Loucy (cell line): ENCODE measurements at regions not wholly inside any gene's neighbourhood (a gene's known extent, or its start where the extent isn't known, plus 50 kb on each side); places are given as distances from the start of the nearest gene placed in this dataset.

Experiments used
- H2AFZ ChIP-seq: fragments of 200-600 bp; sonication (generic); 2 replicates; pipeline ENCODE4 v1.6.0; 2016; ENCODE audit warnings: antibody characterized with exemption, mild to moderate bottlenecking, low read length, moderate library complexity
- H3F3A ChIP-seq: fragments of 200-600 bp; 2 replicates; pipeline ENCODE4 v1.6.0; 2016; ENCODE audit warnings: antibody characterized with exemption, low read depth, mild to moderate bottlenecking
- H3K27me3 ChIP-seq: fragments of 200-600 bp; sonication (generic); 2 replicates; pipeline ENCODE4 v1.6.1; 2014; ENCODE audit warnings: low read length, mild to moderate bottlenecking; ENCODE audit not compliant: insufficient read depth, poor library complexity, severe bottlenecking
- H3K36me3 ChIP-seq: fragments of 200-600 bp; sonication (generic); 2 replicates; pipeline ENCODE4 v1.6.1; 2016; ENCODE audit warnings: low read length; ENCODE audit not compliant: insufficient read depth
- H3K4me1 ChIP-seq: fragments of 200-600 bp; sonication (generic); 2 replicates; pipeline ENCODE4 v1.5.1; 2014; ENCODE audit warnings: low read length, mild to moderate bottlenecking; ENCODE audit not compliant: insufficient read depth, poor library complexity, severe bottlenecking
- H3K4me2 ChIP-seq: fragments of 200-600 bp; sonication (generic); 2 replicates; pipeline ENCODE4 v1.6.0; 2014; ENCODE audit warnings: antibody characterized with exemption, low read length, low read depth, mild to moderate bottlenecking; ENCODE audit not compliant: poor library complexity, severe bottlenecking
- H3K4me3 ChIP-seq: fragments of 200-600 bp; sonication (generic); 2 replicates; pipeline ENCODE4 v1.5.1; 2014; ENCODE audit warnings: low read length, mild to moderate bottlenecking, mixed read lengths; ENCODE audit not compliant: poor library complexity, severe bottlenecking
- H3K79me2 ChIP-seq: fragments of 200-600 bp; sonication (generic); 2 replicates; pipeline ENCODE4 v1.6.1; 2014; ENCODE audit warnings: low read length; ENCODE audit not compliant: insufficient read depth
- H3K9ac ChIP-seq: fragments of 200-600 bp; sonication (generic); 2 replicates; pipeline ENCODE4 v1.6.0; 2014; ENCODE audit warnings: mild to moderate bottlenecking, low read depth, low read length, moderate library complexity; ENCODE audit not compliant: poor library complexity, severe bottlenecking
- H3K9me2 ChIP-seq: fragments of 200-600 bp; sonication (generic); replicated peaks from 2 replicates; pipeline ENCODE4 v1.6.1; 2016; ENCODE audit warnings: low read depth, low read length, mixed read lengths
- H3K9me3 ChIP-seq: fragments of 200-600 bp; sonication (generic); 2 replicates; pipeline ENCODE4 v1.6.1; 2014; ENCODE audit warnings: mild to moderate bottlenecking, antibody characterized with exemption, low read length, low read depth; ENCODE audit not compliant: insufficient read depth
- H4K20me1 ChIP-seq: fragments of 200-600 bp; sonication (generic); 2 replicates; pipeline ENCODE4 v1.6.0; 2014; ENCODE audit warnings: antibody characterized with exemption, low read length, mild to moderate bottlenecking; ENCODE audit not compliant: insufficient read depth, poor library complexity, severe bottlenecking
- EZH2phosphoT487 ChIP-seq: fragments of 200-600 bp; IDR thresholded peaks from 2 replicates; pipeline ENCODE4 v1.6.1; 2018; ENCODE audit warnings: antibody characterized with exemption, mild to moderate bottlenecking, moderate library complexity, borderline replicate concordance
- TF ChIP-seq, protein P1 (sequence below): fragments of 200-600 bp; sonication (generic); conservative IDR thresholded peaks from 2 replicates; pipeline ENCODE4 v1.5.1; 2014; ENCODE audit warnings: mild to moderate bottlenecking, antibody characterized with exemption, low read length

DNA sequence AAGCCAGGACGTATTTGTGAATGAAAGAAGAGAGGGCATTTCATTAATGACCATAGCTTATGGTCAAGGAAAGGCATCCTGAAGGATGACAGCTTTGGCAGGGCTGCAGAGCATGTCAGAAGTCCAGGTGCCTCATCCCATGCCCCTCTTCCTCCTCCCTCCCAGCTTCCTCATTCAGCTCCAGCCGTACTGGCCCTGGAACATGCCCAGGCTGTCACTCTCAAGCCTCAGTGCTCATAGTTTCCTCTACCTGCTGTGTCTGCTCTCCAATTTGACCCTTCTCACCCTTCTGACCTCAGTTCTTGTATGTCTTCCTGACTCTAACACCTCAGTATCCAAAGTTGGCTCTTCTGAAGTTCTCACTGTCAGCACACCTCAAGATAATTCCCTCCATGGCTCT is 695.8 kb upstream of the HS6ST1 start:
- no peaks in the 10 kb centered on the region for H3K9me3 ChIP-seq
- no peak overlapping the region for H3K4me3 ChIP-seq
- no peaks in the 10 kb centered on the region for H3K27me3 ChIP-seq
- H4K20me1 ChIP-seq = no peaks in the 10 kb centered on the region
- H3K4me2 ChIP-seq = no peak overlapping the region
- H3K36me3 ChIP-seq = no peaks in the 10 kb centered on the region
- no peaks in the 10 kb centered on the region for H3F3A ChIP-seq
- H3K9ac ChIP-seq = no peak overlapping the region
- no peak overlapping the region for H2AFZ ChIP-seq
- TF ChIP-seq EZH2phosphoT487 = no peak
- TF ChIP-seq, protein P1, sequence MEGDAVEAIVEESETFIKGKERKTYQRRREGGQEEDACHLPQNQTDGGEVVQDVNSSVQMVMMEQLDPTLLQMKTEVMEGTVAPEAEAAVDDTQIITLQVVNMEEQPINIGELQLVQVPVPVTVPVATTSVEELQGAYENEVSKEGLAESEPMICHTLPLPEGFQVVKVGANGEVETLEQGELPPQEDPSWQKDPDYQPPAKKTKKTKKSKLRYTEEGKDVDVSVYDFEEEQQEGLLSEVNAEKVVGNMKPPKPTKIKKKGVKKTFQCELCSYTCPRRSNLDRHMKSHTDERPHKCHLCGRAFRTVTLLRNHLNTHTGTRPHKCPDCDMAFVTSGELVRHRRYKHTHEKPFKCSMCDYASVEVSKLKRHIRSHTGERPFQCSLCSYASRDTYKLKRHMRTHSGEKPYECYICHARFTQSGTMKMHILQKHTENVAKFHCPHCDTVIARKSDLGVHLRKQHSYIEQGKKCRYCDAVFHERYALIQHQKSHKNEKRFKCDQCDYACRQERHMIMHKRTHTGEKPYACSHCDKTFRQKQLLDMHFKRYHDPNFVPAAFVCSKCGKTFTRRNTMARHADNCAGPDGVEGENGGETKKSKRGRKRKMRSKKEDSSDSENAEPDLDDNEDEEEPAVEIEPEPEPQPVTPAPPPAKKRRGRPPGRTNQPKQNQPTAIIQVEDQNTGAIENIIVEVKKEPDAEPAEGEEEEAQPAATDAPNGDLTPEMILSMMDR = no peak
- peaks cover 32% of the 10 kb centered on the region for H3K4me1 ChIP-seq
- H3K9me2 ChIP-seq = no peaks in the 10 kb centered on the region
- no peaks in the 10 kb centered on the region for H3K79me2 ChIP-seq

DNA sequence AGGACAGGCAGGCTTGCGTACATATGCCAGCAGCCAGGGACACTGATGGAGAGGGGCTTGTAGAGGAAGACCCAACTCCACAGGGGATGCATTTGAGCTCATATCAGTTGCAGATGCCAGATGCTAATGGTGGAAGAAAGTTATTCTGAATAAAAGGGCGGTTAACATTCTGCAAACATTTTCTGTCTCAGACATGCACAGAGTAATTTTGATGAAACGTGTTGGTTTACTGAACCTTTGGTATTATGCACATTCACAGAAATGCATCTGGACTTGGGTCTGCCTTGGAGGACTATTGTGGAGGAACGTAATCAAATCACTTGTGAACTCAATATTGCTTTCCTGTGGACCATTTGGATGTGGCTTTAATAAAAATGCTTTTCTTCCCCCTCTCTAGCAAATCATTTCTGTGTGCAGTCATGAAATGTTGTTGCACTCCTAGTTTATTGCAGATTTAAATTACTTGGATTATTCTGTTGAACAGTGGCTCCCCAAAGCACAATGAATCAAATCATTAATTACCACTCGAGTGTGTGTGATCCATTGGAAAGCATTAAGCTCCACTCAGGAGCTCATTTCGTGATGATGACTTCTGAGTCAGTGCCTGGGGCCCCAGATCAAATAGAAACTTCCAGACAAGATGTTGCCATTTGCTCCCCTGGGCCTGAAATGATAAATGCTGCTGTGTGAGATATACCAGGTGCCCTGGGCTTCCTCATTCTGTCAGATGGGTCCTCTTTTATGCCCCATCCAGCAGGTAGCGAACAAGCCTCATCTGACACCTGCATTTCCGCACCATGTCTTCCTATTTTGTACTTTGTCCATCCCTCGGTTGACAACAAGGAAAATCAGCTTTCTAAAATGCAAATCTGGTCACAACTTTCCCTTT is 697.0 kb upstream of the HS6ST1 start:
- Histone ChIP-seq H3K4me2 (no peak overlapping the region), H3K9me3 (no peaks in the 10 kb centered on the region), H3K27me3 (no peaks in the 10 kb centered on the region), H3K4me1 (peaks cover 27% of the 10 kb centered on the region), H3K79me2 (no peaks in the 10 kb centered on the region), H3K36me3 (no peaks in the 10 kb centered on the region), H2AFZ (no peak overlapping the region), H3K9me2 (no peaks in the 10 kb centered on the region), H3F3A (no peaks in the 10 kb centered on the region), H4K20me1 (no peaks in the 10 kb centered on the region), H3K9ac (no peak overlapping the region), H3K4me3 (no peak overlapping the region)
- no peak for TF ChIP-seq EZH2phosphoT487
- TF ChIP-seq, protein P1 = no peak

DNA sequence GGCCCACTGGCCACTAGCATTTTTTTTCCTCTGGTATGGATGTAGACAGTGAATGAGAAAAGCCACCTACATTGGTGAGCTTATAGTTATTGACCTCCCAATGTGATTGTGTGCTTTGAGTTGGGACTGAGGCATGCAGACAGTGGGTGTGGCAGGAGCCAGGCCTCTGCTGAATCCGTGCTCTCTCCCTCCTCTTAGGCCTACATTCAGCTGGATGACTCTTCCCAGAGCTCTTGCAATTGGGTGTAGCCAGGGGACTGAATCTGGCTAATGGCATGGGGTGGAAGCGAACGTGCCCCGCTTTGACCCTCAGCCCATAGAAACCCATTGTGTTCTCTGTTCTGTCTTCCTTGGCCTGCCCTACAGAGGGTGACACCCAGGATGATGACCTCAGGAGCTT is 698.3 kb upstream of the HS6ST1 start:
- H2AFZ ChIP-seq = no peak overlapping the region
- H3K9me3 ChIP-seq = no peaks in the 10 kb centered on the region; the same call in 1 of the 2 replicates
- no peaks in the 10 kb centered on the region for H3F3A ChIP-seq
- H3K9me2 ChIP-seq = no peaks in the 10 kb centered on the region
- H3K4me1 ChIP-seq = peaks cover 14% of the 10 kb centered on the region
- H3K79me2 ChIP-seq = no peaks in the 10 kb centered on the region
- H3K27me3 ChIP-seq = no peaks in the 10 kb centered on the region
- no peaks in the 10 kb centered on the region for H3K36me3 ChIP-seq
- no peak overlapping the region for H3K4me2 ChIP-seq
- no peaks in the 10 kb centered on the region for H4K20me1 ChIP-seq
- TF ChIP-seq, protein P1 = no peak
- no peak for TF ChIP-seq EZH2phosphoT487
- H3K4me3 ChIP-seq = no peak overlapping the region
- H3K9ac ChIP-seq = no peak overlapping the region
